ENCODE measurements at regions not wholly inside any gene's neighbourhood (a gene's known extent, or its start where the extent isn't known, plus 50 kb on each side); places are given as distances from the start of the nearest gene placed in this dataset.

DNA sequence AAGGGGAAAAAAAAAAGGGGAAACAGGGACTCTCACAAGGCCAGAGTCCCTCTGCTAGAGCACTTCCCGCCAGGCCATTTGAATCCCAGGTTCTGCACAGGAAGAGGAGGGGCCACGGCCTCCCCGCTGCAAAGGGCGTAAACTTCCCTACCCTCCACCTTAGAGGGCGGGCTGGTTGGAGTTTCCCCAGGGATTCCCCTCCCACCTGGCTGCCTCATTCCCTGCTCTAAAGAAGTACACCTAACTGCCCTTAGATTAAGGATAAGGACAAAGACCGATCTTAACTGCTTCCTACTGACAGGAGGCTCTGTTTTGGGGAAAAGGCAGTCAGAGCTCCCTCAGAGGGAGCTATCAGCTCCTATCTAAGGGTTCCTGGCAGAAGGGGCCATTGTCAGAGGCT lies 102.0 kb upstream of the ARMC3 start:
- TF ChIP-seq EZH2 (IDR thresholded peaks at IDR 0.05; ENCODE audit: insufficient read depth, low read length), result no peak
- TF ChIP-seq, protein P1, sequence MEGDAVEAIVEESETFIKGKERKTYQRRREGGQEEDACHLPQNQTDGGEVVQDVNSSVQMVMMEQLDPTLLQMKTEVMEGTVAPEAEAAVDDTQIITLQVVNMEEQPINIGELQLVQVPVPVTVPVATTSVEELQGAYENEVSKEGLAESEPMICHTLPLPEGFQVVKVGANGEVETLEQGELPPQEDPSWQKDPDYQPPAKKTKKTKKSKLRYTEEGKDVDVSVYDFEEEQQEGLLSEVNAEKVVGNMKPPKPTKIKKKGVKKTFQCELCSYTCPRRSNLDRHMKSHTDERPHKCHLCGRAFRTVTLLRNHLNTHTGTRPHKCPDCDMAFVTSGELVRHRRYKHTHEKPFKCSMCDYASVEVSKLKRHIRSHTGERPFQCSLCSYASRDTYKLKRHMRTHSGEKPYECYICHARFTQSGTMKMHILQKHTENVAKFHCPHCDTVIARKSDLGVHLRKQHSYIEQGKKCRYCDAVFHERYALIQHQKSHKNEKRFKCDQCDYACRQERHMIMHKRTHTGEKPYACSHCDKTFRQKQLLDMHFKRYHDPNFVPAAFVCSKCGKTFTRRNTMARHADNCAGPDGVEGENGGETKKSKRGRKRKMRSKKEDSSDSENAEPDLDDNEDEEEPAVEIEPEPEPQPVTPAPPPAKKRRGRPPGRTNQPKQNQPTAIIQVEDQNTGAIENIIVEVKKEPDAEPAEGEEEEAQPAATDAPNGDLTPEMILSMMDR (IDR thresholded peaks at IDR 0.05; ENCODE audit: insufficient read depth, low read depth, low read length), result no peak
- Mint-ChIP-seq H3K27ac (ENCODE audit: unreplicated experiment) (peak overlapping the region; percentile 82), H3K4me3 (ENCODE audit: unreplicated experiment) (no peak overlapping the region), H3K36me3 (ENCODE audit: low read depth, unreplicated experiment) (no peaks in the 10 kb centered on the region), H3K27me3 (ENCODE audit: low read depth, unreplicated experiment) (no peaks in the 10 kb centered on the region), H3K9me3 (ENCODE audit: unreplicated experiment) (peaks cover 4% of the 10 kb centered on the region), H3K4me1 (ENCODE audit: low read depth, unreplicated experiment) (peaks cover 28% of the 10 kb centered on the region)
- FAIRE-seq (no peak), DNase-seq (ENCODE audit: low read depth) (no peak)
- Histone ChIP-seq H2AFZ (ENCODE audit: low read depth, low read length) (no peak overlapping the region), H3K9ac (ENCODE audit: low read length) (peak overlapping the region; percentile 3), H3K4me3 (ENCODE audit: insufficient read depth, low read depth, low read length) (no peak overlapping the region), H3K27ac (ENCODE audit: low read depth, low read length) (peak overlapping the region; percentile 71), H3K4me2 (ENCODE audit: low read length) (no peak overlapping the region), H3K27me3 (ENCODE audit: insufficient read depth, low read length) (no peaks in the 10 kb centered on the region), H3K79me2 (ENCODE audit: insufficient read depth, low read length) (no peaks in the 10 kb centered on the region), H3K36me3 (ENCODE audit: insufficient read depth, low read length) (no peaks in the 10 kb centered on the region), H3K4me1 (ENCODE audit: insufficient read depth, low read length) (peaks cover 34% of the 10 kb centered on the region), H4K20me1 (ENCODE audit: insufficient read depth, low read length) (no peaks in the 10 kb centered on the region), H3K9me3 (ENCODE audit: insufficient read depth, low read depth, low read length) (no peaks in the 10 kb centered on the region)

DNA sequence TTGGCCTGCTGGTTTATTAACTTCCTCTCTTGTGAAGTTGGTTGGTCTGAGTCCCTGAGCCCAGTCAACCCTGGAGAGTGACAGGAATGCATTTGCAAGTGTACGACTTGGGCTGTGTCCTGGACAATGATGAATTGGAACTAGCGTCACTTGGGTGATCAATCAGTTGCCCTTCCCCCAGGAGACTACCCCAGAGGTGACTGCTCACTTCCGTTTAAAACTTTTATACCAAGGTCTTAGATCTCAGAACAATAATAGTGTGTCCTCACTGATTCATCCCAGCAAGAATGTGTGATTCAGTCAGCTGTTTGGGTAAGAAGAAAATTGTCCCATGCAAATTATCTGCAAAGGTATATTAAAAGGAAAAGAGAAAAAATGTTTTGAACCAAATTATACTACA lies 102.9 kb upstream of the ARMC3 start:
- Histone ChIP-seq H2AFZ (ENCODE audit: low read depth, low read length) (no peak overlapping the region), H3K4me2 (ENCODE audit: low read length) (peak overlapping the region; percentile 42), H3K27ac (ENCODE audit: low read depth, low read length) (peak overlapping the region; percentile 71), H4K20me1 (ENCODE audit: insufficient read depth, low read length) (no peaks in the 10 kb centered on the region), H3K27me3 (ENCODE audit: insufficient read depth, low read length) (no peaks in the 10 kb centered on the region), H3K36me3 (ENCODE audit: insufficient read depth, low read length) (no peaks in the 10 kb centered on the region), H3K79me2 (ENCODE audit: insufficient read depth, low read length) (no peaks in the 10 kb centered on the region), H3K9ac (ENCODE audit: low read length) (peak overlapping the region; percentile 1), H3K4me3 (ENCODE audit: insufficient read depth, low read depth, low read length) (no peak overlapping the region), H3K4me1 (ENCODE audit: insufficient read depth, low read length) (peaks cover 34% of the 10 kb centered on the region), H3K9me3 (ENCODE audit: insufficient read depth, low read depth, low read length) (no peaks in the 10 kb centered on the region)
- TF ChIP-seq EZH2 (IDR thresholded peaks at IDR 0.05; ENCODE audit: insufficient read depth, low read length), result no peak
- TF ChIP-seq, protein P1 (IDR thresholded peaks at IDR 0.05; ENCODE audit: insufficient read depth, low read depth, low read length), result no peak
- H3K9me3 Mint-ChIP-seq (ENCODE audit: unreplicated experiment), result peaks cover 4% of the 10 kb centered on the region
- H3K27me3 Mint-ChIP-seq (ENCODE audit: low read depth, unreplicated experiment), result no peaks in the 10 kb centered on the region
- H3K4me3 Mint-ChIP-seq (ENCODE audit: unreplicated experiment), result no peak overlapping the region
- H3K36me3 Mint-ChIP-seq (ENCODE audit: low read depth, unreplicated experiment), result no peaks in the 10 kb centered on the region
- DNase-seq (ENCODE audit: low read depth) (peak; percentile 92), FAIRE-seq (peak; percentile 63)
- H3K27ac Mint-ChIP-seq (ENCODE audit: unreplicated experiment), result peak overlapping the region; percentile 82
- peaks cover 28% of the 10 kb centered on the region for H3K4me1 Mint-ChIP-seq (ENCODE audit: low read depth, unreplicated experiment)

GRCh38 chr10:22824520-22824919 lies 103.3 kb upstream of the ARMC3 start:
- H2AFZ ChIP-seq (ENCODE audit: low read depth, low read length), result no peak overlapping the region
- no peaks in the 10 kb centered on the region for H3K36me3 ChIP-seq (ENCODE audit: insufficient read depth, low read length)
- H3K27me3 ChIP-seq (ENCODE audit: insufficient read depth, low read length), result no peaks in the 10 kb centered on the region
- no peaks in the 10 kb centered on the region for H3K79me2 ChIP-seq (ENCODE audit: insufficient read depth, low read length)
- H3K9ac ChIP-seq (ENCODE audit: low read length), result peak overlapping the region; percentile 1
- Mint-ChIP-seq H3K4me3 (ENCODE audit: unreplicated experiment) (no peak overlapping the region), H3K9me3 (ENCODE audit: unreplicated experiment) (peaks cover 4% of the 10 kb centered on the region), H3K36me3 (ENCODE audit: low read depth, unreplicated experiment) (no peaks in the 10 kb centered on the region), H3K4me1 (ENCODE audit: low read depth, unreplicated experiment) (peaks cover 28% of the 10 kb centered on the region), H3K27me3 (ENCODE audit: low read depth, unreplicated experiment) (no peaks in the 10 kb centered on the region), H3K27ac (ENCODE audit: unreplicated experiment) (peak overlapping the region; percentile 82)
- H3K4me3 ChIP-seq (ENCODE audit: insufficient read depth, low read depth, low read length), result no peak overlapping the region
- H3K9me3 ChIP-seq (ENCODE audit: insufficient read depth, low read depth, low read length), result no peaks in the 10 kb centered on the region
- TF ChIP-seq, protein P1 (IDR thresholded peaks at IDR 0.05; ENCODE audit: insufficient read depth, low read depth, low read length), result no peak
- TF ChIP-seq EZH2 (IDR thresholded peaks at IDR 0.05; ENCODE audit: insufficient read depth, low read length), result no peak
- peaks cover 34% of the 10 kb centered on the region for H3K4me1 ChIP-seq (ENCODE audit: insufficient read depth, low read length)
- no peak for FAIRE-seq
- no peaks in the 10 kb centered on the region for H4K20me1 ChIP-seq (ENCODE audit: insufficient read depth, low read length)
- H3K27ac ChIP-seq (ENCODE audit: low read depth, low read length), result peak overlapping the region; percentile 71
- H3K4me2 ChIP-seq (ENCODE audit: low read length), result peak overlapping the region; percentile 42
- no peak for DNase-seq (ENCODE audit: low read depth)
